Activated CD8-positive, alpha-beta T cell treated with anti-CD3 and anti-CD28 coated beads, Interleukin-2, amount 10 ng/mL, durations not matched to agents 7 days and 5 days (primary cell): ENCODE measurements at regions not wholly inside any gene's neighbourhood (a gene's known extent, or its start where the extent isn't known, plus 50 kb on each side); places are given as distances from the start of the nearest gene placed in this dataset.

Experiments
- ATAC-seq: fragments of 150-1000 bp; cut with Tn5 transposase; one replicate; pipeline ENCODE4 v1.10.0; 2021; ENCODE audit warnings: moderate library complexity
- CTCF ChIA-PET: fragments of 350-600 bp; sonication (Branson Sonifier 250); formaldehyde crosslinking; loops from one replicate; lab custom pipeline; 2021; ENCODE audit warnings: antibody characterized with exemption; lab: Charles Lee
- POLR2A ChIA-PET: fragments of 350-600 bp; sonication (Branson Sonifier 250); formaldehyde crosslinking; loops from one replicate; lab custom pipeline; 2021; ENCODE audit warnings: antibody characterized with exemption; lab: Charles Lee
- DNase-seq: peaks from one replicate; pipeline ENCODE4 v3.0.0-alpha.2; 2020
- H3K27ac Mint-ChIP-seq: one replicate; pipeline ENCODE4 v1.8.0; 2021; ENCODE audit warnings: mild to moderate bottlenecking, mixed read lengths
- H3K27me3 Mint-ChIP-seq: one replicate; pipeline ENCODE4 v1.8.0; 2021; ENCODE audit warnings: low read depth, mixed read lengths
- H3K36me3 Mint-ChIP-seq: one replicate; pipeline ENCODE4 v1.8.0; 2021; ENCODE audit warnings: low read depth, mixed read lengths
- H3K4me1 Mint-ChIP-seq: one replicate; pipeline ENCODE4 v1.8.0; 2021; ENCODE audit warnings: low read depth, mixed read lengths
- H3K4me3 Mint-ChIP-seq: one replicate; pipeline ENCODE4 v1.8.0; 2021; ENCODE audit warnings: mild to moderate bottlenecking, mixed read lengths
- H3K9me3 Mint-ChIP-seq: one replicate; pipeline ENCODE4 v1.8.0; 2022; ENCODE audit warnings: mixed read lengths; ENCODE audit not compliant: insufficient read depth

- CTCF ChIA-PET: no interaction called here
- POLR2A ChIA-PET: no interaction called here
- no peak overlapping the region for H3K27ac Mint-ChIP-seq
- H3K9me3 Mint-ChIP-seq: no peaks in the 10 kb centered on the region
- H3K4me1 Mint-ChIP-seq: no peaks in the 10 kb centered on the region
- no peaks in the 10 kb centered on the region for H3K36me3 Mint-ChIP-seq
- no peaks in the 10 kb centered on the region for H3K27me3 Mint-ChIP-seq
- no peak overlapping the region for H3K4me3 Mint-ChIP-seq
- no peak for DNase-seq
- no peak for ATAC-seq
Measured at GRCh38 chr1:238485057-238485911, 594.6 kb upstream of the ZP4 start.

- H3K4me3 Mint-ChIP-seq: no peak overlapping the region
- no peaks in the 10 kb centered on the region for H3K4me1 Mint-ChIP-seq
- no peak overlapping the region for H3K27ac Mint-ChIP-seq
- no peak for DNase-seq
- H3K36me3 Mint-ChIP-seq: no peaks in the 10 kb centered on the region
- POLR2A ChIA-PET: no interaction called here
- CTCF ChIA-PET: no interaction called here
- H3K9me3 Mint-ChIP-seq: no peaks in the 10 kb centered on the region
- no peaks in the 10 kb centered on the region for H3K27me3 Mint-ChIP-seq
- ATAC-seq: no peak
Measured at GRCh38 chr1:238484121-238484520, 593.4 kb upstream of the ZP4 start.

GRCh38 chr1:238476841-238477240 lies 586.1 kb upstream of the ZP4 start:
- H3K9me3 Mint-ChIP-seq: no peaks in the 10 kb centered on the region
- no peak overlapping the region for H3K27ac Mint-ChIP-seq
- CTCF ChIA-PET: no interaction called here
- H3K4me1 Mint-ChIP-seq: no peaks in the 10 kb centered on the region
- POLR2A ChIA-PET: no interaction called here
- ATAC-seq (no peak), DNase-seq (no peak)
- H3K4me3 Mint-ChIP-seq: no peak overlapping the region
- H3K27me3 Mint-ChIP-seq: no peaks in the 10 kb centered on the region
- H3K36me3 Mint-ChIP-seq: no peaks in the 10 kb centered on the region

GRCh38 chr1:238475712-238476111 lies 585.0 kb upstream of the ZP4 start:
- POLR2A ChIA-PET: no interaction called here
- CTCF ChIA-PET: no interaction called here
- no peaks in the 10 kb centered on the region for H3K9me3 Mint-ChIP-seq
- no peaks in the 10 kb centered on the region for H3K36me3 Mint-ChIP-seq
- H3K4me1 Mint-ChIP-seq: no peaks in the 10 kb centered on the region
- no peak overlapping the region for H3K27ac Mint-ChIP-seq
- no peak for ATAC-seq
- H3K4me3 Mint-ChIP-seq: no peak overlapping the region
- no peak for DNase-seq
- H3K27me3 Mint-ChIP-seq: no peaks in the 10 kb centered on the region

- DNase-seq: no peak
- no peak overlapping the region for H3K27ac Mint-ChIP-seq
- H3K4me1 Mint-ChIP-seq: no peaks in the 10 kb centered on the region
- no peaks in the 10 kb centered on the region for H3K36me3 Mint-ChIP-seq
- ChIA-PET CTCF (no interaction called here), POLR2A (no interaction called here)
- H3K4me3 Mint-ChIP-seq: no peak overlapping the region
- no peaks in the 10 kb centered on the region for H3K27me3 Mint-ChIP-seq
- no peak for ATAC-seq
- H3K9me3 Mint-ChIP-seq: no peaks in the 10 kb centered on the region
Measured at GRCh38 chr1:238474263-238474662, 583.5 kb upstream of the ZP4 start.

- Mint-ChIP-seq H3K27me3 (no peaks in the 10 kb centered on the region), H3K27ac (no peak overlapping the region), H3K9me3 (peaks cover 8% of the 10 kb centered on the region), H3K4me1 (no peaks in the 10 kb centered on the region), H3K36me3 (no peaks in the 10 kb centered on the region), H3K4me3 (no peak overlapping the region)
- ChIA-PET POLR2A (no interaction called here), CTCF (no interaction called here)
- no peak for ATAC-seq
- DNase-seq: no peak
Measured at GRCh38 chr1:238469146-238469631, 578.5 kb upstream of the ZP4 start.

- H3K36me3 Mint-ChIP-seq: no peaks in the 10 kb centered on the region
- ATAC-seq (no peak), DNase-seq (no peak)
- CTCF ChIA-PET: no interaction called here
- H3K27ac Mint-ChIP-seq: no peak overlapping the region
- H3K4me1 Mint-ChIP-seq: no peaks in the 10 kb centered on the region
- H3K27me3 Mint-ChIP-seq: no peaks in the 10 kb centered on the region
- peaks cover 8% of the 10 kb centered on the region for H3K9me3 Mint-ChIP-seq
- POLR2A ChIA-PET: no interaction called here
- H3K4me3 Mint-ChIP-seq: no peak overlapping the region
Measured at GRCh38 chr1:238468068-238468467, 577.3 kb upstream of the ZP4 start.

GRCh38 chr1:238466459-238466858 lies 575.7 kb upstream of the ZP4 start:
- ATAC-seq: no peak
- POLR2A ChIA-PET: no interaction called here

GRCh38 chr1:238465449-238465848 lies 574.7 kb upstream of the ZP4 start:
- ChIA-PET CTCF (no interaction called here), POLR2A (no interaction called here)
- Mint-ChIP-seq H3K27me3 (no peaks in the 10 kb centered on the region), H3K9me3 (peaks cover 10% of the 10 kb centered on the region), H3K4me1 (no peaks in the 10 kb centered on the region), H3K4me3 (no peak overlapping the region), H3K27ac (no peak overlapping the region), H3K36me3 (no peaks in the 10 kb centered on the region)
- DNase-seq: no peak
- ATAC-seq: no peak

More at GRCh38 chr1:238466459-238466858, 575.7 kb upstream of the ZP4 start:
- DNase-seq: no peak
- Mint-ChIP-seq H3K27me3 (no peaks in the 10 kb centered on the region), H3K27ac (no peak overlapping the region), H3K9me3 (peaks cover 8% of the 10 kb centered on the region), H3K36me3 (no peaks in the 10 kb centered on the region), H3K4me1 (no peaks in the 10 kb centered on the region), H3K4me3 (no peak overlapping the region)
- CTCF ChIA-PET: no interaction called here

- no peak for DNase-seq
- Mint-ChIP-seq H3K27ac (no peak overlapping the region), H3K9me3 (peaks cover 13% of the 10 kb centered on the region), H3K27me3 (no peaks in the 10 kb centered on the region), H3K4me1 (no peaks in the 10 kb centered on the region), H3K36me3 (no peaks in the 10 kb centered on the region), H3K4me3 (no peak overlapping the region)
- POLR2A ChIA-PET: no interaction called here
- CTCF ChIA-PET: no interaction called here
- ATAC-seq: no peak
Measured at GRCh38 chr1:238458899-238459298, 568.2 kb upstream of the ZP4 start.

GRCh38 chr1:238457610-238458009 lies 566.9 kb upstream of the ZP4 start:
- H3K27me3 Mint-ChIP-seq: no peaks in the 10 kb centered on the region
- H3K36me3 Mint-ChIP-seq: no peaks in the 10 kb centered on the region
- DNase-seq (no peak), ATAC-seq (no peak)
- ChIA-PET CTCF (no interaction called here), POLR2A (no interaction called here)
- H3K27ac Mint-ChIP-seq: no peak overlapping the region
- H3K4me3 Mint-ChIP-seq: no peak overlapping the region
- no peaks in the 10 kb centered on the region for H3K4me1 Mint-ChIP-seq
- H3K9me3 Mint-ChIP-seq: peaks cover 13% of the 10 kb centered on the region

- no peak for DNase-seq
- ChIA-PET POLR2A (no interaction called here), CTCF (no interaction called here)
- no peaks in the 10 kb centered on the region for H3K9me3 Mint-ChIP-seq
- H3K36me3 Mint-ChIP-seq: no peaks in the 10 kb centered on the region
- no peak for ATAC-seq
- H3K4me1 Mint-ChIP-seq: no peaks in the 10 kb centered on the region
- no peak overlapping the region for H3K4me3 Mint-ChIP-seq
- H3K27me3 Mint-ChIP-seq: no peaks in the 10 kb centered on the region
- H3K27ac Mint-ChIP-seq: no peak overlapping the region
Measured at GRCh38 chr1:238451781-238452310, 561.1 kb upstream of the ZP4 start.
